ENCODE measurements at regions not wholly inside any gene's neighbourhood (a gene's known extent, or its start where the extent isn't known, plus 50 kb on each side); places are given as distances from the start of the nearest gene placed in this dataset.

GRCh38 chr4:126775485-126776106 is 857.2 kb upstream of the INTU start:
- Histone ChIP-seq H3K4me2 (ENCODE audit: low read depth, low read length) (no peak overlapping the region), H3K27me3 (replicated peaks; ENCODE audit: insufficient read depth, low read length) (no peaks in the 10 kb centered on the region), H3K36me3 (replicated peaks; ENCODE audit: insufficient read depth, low read length) (no peaks in the 10 kb centered on the region), H3K9ac (ENCODE audit: low read length) (no peak overlapping the region), H3K4me1 (ENCODE audit: low read length) (no peaks in the 10 kb centered on the region), H3F3A (ENCODE audit: insufficient read depth, low read length) (no peaks in the 10 kb centered on the region), H3K79me2 (ENCODE audit: low read length) (no peaks in the 10 kb centered on the region), H4K20me1 (ENCODE audit: insufficient read depth, low read length) (no peaks in the 10 kb centered on the region), H3K27ac (ENCODE audit: low read length) (no peak overlapping the region), H3K9me3 (replicated peaks; ENCODE audit: insufficient read depth, low read length) (no peaks in the 10 kb centered on the region), H3K4me3 (ENCODE audit: low read length) (no peak overlapping the region), H3K9me2 (replicated peaks; ENCODE audit: insufficient read depth, low read length) (no peaks in the 10 kb centered on the region), H2AFZ (ENCODE audit: low read length) (no peak overlapping the region)
- TF ChIP-seq EZH2phosphoT487 (IDR thresholded peaks at IDR 0.05; ENCODE audit: low read length) (no peak), CTCF (IDR thresholded peaks at IDR 0.05; ENCODE audit: low read length) (no peak), EZH2 (optimal IDR thresholded peaks at IDR 0.05; ENCODE audit: low read depth, low read length) (no peak)
- DNase-seq, result peak; percentile 9

DNA sequence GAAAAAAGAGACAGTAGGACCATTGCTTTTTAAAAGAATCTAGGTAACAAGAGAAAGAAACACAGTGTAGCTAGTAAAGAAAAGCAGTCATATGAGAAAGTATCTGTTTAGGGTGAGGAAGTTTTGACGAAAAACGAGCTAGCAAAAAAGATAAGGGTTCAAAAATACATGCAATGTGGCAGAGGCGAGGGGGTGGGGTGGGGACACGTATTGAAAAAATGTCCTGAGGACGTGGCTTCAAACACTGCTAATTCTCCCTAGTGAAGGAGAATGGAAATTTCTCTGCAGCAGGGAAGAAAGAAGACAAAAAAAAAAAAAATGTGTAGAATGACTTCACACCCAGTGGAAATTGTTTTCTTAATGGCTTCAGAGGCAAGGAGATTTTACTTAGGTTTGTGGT is 856.4 kb upstream of the INTU start:
- Histone ChIP-seq H3K9ac (ENCODE audit: low read length) (no peak overlapping the region), H4K20me1 (ENCODE audit: insufficient read depth, low read length) (no peaks in the 10 kb centered on the region), H3K9me3 (replicated peaks; ENCODE audit: insufficient read depth, low read length) (no peaks in the 10 kb centered on the region), H3F3A (ENCODE audit: insufficient read depth, low read length) (no peaks in the 10 kb centered on the region), H3K79me2 (ENCODE audit: low read length) (no peaks in the 10 kb centered on the region), H3K27me3 (replicated peaks; ENCODE audit: insufficient read depth, low read length) (no peaks in the 10 kb centered on the region), H3K4me2 (ENCODE audit: low read depth, low read length) (no peak overlapping the region), H3K36me3 (replicated peaks; ENCODE audit: insufficient read depth, low read length) (no peaks in the 10 kb centered on the region), H2AFZ (ENCODE audit: low read length) (no peak overlapping the region), H3K27ac (ENCODE audit: low read length) (no peak overlapping the region), H3K4me1 (ENCODE audit: low read length) (no peaks in the 10 kb centered on the region), H3K9me2 (replicated peaks; ENCODE audit: insufficient read depth, low read length) (no peaks in the 10 kb centered on the region), H3K4me3 (ENCODE audit: low read length) (no peak overlapping the region)
- no peak for DNase-seq
- no peak for TF ChIP-seq EZH2phosphoT487 (IDR thresholded peaks at IDR 0.05; ENCODE audit: low read length)
- TF ChIP-seq EZH2 (optimal IDR thresholded peaks at IDR 0.05; ENCODE audit: low read depth, low read length), result no peak
- TF ChIP-seq CTCF (IDR thresholded peaks at IDR 0.05; ENCODE audit: low read length), result no peak

GRCh38 chr4:126777649-126778048 is 855.1 kb upstream of the INTU start:
- no peak overlapping the region for H3K27ac ChIP-seq (ENCODE audit: low read length)
- H3F3A ChIP-seq (ENCODE audit: insufficient read depth, low read length), result no peaks in the 10 kb centered on the region
- no peak overlapping the region for H2AFZ ChIP-seq (ENCODE audit: low read length)
- H3K4me2 ChIP-seq (ENCODE audit: low read depth, low read length), result no peak overlapping the region
- H3K9me2 ChIP-seq (replicated peaks; ENCODE audit: insufficient read depth, low read length), result no peaks in the 10 kb centered on the region
- H3K36me3 ChIP-seq (replicated peaks; ENCODE audit: insufficient read depth, low read length), result no peaks in the 10 kb centered on the region
- TF ChIP-seq EZH2phosphoT487 (IDR thresholded peaks at IDR 0.05; ENCODE audit: low read length) (no peak), CTCF (IDR thresholded peaks at IDR 0.05; ENCODE audit: low read length) (no peak), EZH2 (optimal IDR thresholded peaks at IDR 0.05; ENCODE audit: low read depth, low read length) (no peak)
- H4K20me1 ChIP-seq (ENCODE audit: insufficient read depth, low read length), result no peaks in the 10 kb centered on the region
- H3K27me3 ChIP-seq (replicated peaks; ENCODE audit: insufficient read depth, low read length), result no peaks in the 10 kb centered on the region
- no peak overlapping the region for H3K9ac ChIP-seq (ENCODE audit: low read length)
- no peaks in the 10 kb centered on the region for H3K9me3 ChIP-seq (replicated peaks; ENCODE audit: insufficient read depth, low read length)
- no peaks in the 10 kb centered on the region for H3K4me1 ChIP-seq (ENCODE audit: low read length)
- DNase-seq, result no peak
- H3K79me2 ChIP-seq (ENCODE audit: low read length), result no peaks in the 10 kb centered on the region
- no peak overlapping the region for H3K4me3 ChIP-seq (ENCODE audit: low read length)
